Thyroid gland (tissue), 4 donors: ENCODE measurements at regions not wholly inside any gene's neighbourhood (a gene's known extent, or its start where the extent isn't known, plus 50 kb on each side); places are given as distances from the start of the nearest gene placed in this dataset.

ENCODE experiments used
- POLR2A ChIP-seq, 2 donors: fragments of 450-650 bp; IDR thresholded peaks; one replicate each; pipeline ENCODE4 v1.6.1; 2017; ENCODE audit warnings: antibody characterized with exemption in 2 of 2, mild to moderate bottlenecking in 2 of 2, moderate library complexity in 1 of 2
- TF ChIP-seq, protein P1 (sequence below), 6 experiments: fragments of 200-600 bp in 3 of 6; fragments of 450-650 bp in 3 of 6; sonication (generic) in 3 of 6; IDR thresholded peaks; one replicate each; pipeline ENCODE4 v1.5.1; 2016 to 2019; ENCODE audit warnings: antibody characterized with exemption in 6 of 6, mild to moderate bottlenecking in 2 of 6, inconsistent platforms in 1 of 6, moderate library complexity in 1 of 6

GRCh38 chr6:12418946-12419345, 128.8 kb downstream of the EDN1 start:
- no peak for TF ChIP-seq POLR2A (IDR thresholded peaks at IDR 0.05)
- TF ChIP-seq, protein P1, sequence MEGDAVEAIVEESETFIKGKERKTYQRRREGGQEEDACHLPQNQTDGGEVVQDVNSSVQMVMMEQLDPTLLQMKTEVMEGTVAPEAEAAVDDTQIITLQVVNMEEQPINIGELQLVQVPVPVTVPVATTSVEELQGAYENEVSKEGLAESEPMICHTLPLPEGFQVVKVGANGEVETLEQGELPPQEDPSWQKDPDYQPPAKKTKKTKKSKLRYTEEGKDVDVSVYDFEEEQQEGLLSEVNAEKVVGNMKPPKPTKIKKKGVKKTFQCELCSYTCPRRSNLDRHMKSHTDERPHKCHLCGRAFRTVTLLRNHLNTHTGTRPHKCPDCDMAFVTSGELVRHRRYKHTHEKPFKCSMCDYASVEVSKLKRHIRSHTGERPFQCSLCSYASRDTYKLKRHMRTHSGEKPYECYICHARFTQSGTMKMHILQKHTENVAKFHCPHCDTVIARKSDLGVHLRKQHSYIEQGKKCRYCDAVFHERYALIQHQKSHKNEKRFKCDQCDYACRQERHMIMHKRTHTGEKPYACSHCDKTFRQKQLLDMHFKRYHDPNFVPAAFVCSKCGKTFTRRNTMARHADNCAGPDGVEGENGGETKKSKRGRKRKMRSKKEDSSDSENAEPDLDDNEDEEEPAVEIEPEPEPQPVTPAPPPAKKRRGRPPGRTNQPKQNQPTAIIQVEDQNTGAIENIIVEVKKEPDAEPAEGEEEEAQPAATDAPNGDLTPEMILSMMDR (IDR thresholded peaks at IDR 0.05) = no peak
